GM12878 (cell line): ENCODE measurements at regions not wholly inside any gene's neighbourhood (a gene's known extent, or its start where the extent isn't known, plus 50 kb on each side); places are given as distances from the start of the nearest gene placed in this dataset.

Experiments used
- CHD1 ChIP-seq: IDR thresholded peaks from 2 replicates; pipeline ENCODE4 v1.6.1; 2012; ENCODE audit warnings: low read depth, low read length, improper control_type of control experiment
- HDGF ChIP-seq: fragments of 450-650 bp; IDR thresholded peaks from 2 replicates; pipeline ENCODE4 v1.6.1; 2016; ENCODE audit warnings: antibody characterized with exemption
- MYC ChIP-seq: IDR thresholded peaks from 2 replicates; pipeline ENCODE4 v1.6.1; 2011; ENCODE audit warnings: mild to moderate bottlenecking, low read length, moderate library complexity, inconsistent platforms; ENCODE audit not compliant: insufficient read depth, insufficient replicate concordance, insufficient read length, severe bottlenecking
- POLR2A ChIP-seq: IDR thresholded peaks from 2 replicates; pipeline ENCODE4 v1.6.1; 2011; ENCODE audit warnings: low read depth, mild to moderate bottlenecking, low read length
- POLR2AphosphoS5 ChIP-seq: IDR thresholded peaks from 2 replicates; pipeline ENCODE4 v1.6.1; 2011; ENCODE audit warnings: mild to moderate bottlenecking, low read length, inconsistent platforms
- SMC3 ChIP-seq: IDR thresholded peaks from 2 replicates; pipeline ENCODE4 v1.6.1; 2011; ENCODE audit warnings: low read length, improper control_type of control experiment, borderline replicate concordance
- TAF1 ChIP-seq: IDR thresholded peaks from 2 replicates; pipeline ENCODE4 v1.6.1; 2011; ENCODE audit warnings: mild to moderate bottlenecking, low read depth, low read length, borderline replicate concordance
- ZNF384 ChIP-seq: IDR thresholded peaks from 2 replicates; pipeline ENCODE4 v1.6.1; 2012; ENCODE audit warnings: low read depth, mild to moderate bottlenecking, low read length, improper control_type of control experiment, borderline replicate concordance
- TF ChIP-seq, protein P1 (sequence below), 3 experiments: IDR thresholded peaks in 2 of 3; conservative IDR thresholded peaks in 1 of 3; 2 replicates each; pipeline ENCODE4 v1.5.1; 2011; ENCODE audit warnings: low read depth in 3 of 3, low read length in 3 of 3, mild to moderate bottlenecking in 3 of 3, control low read depth in 2 of 3, moderate library complexity in 2 of 3, inconsistent platforms in 1 of 3, mixed read lengths in 1 of 3; ENCODE audit not compliant: control insufficient read depth in 2 of 3, insufficient read depth in 1 of 3; ENCODE audit errors: extremely low read depth in 1 of 3
- TF ChIP-seq, protein P2 (sequence below): fragments of 450-650 bp; IDR thresholded peaks from 2 replicates; pipeline ENCODE4 v1.6.1; 2016; ENCODE audit warnings: mild to moderate bottlenecking, moderate library complexity, borderline replicate concordance
- TF ChIP-seq, protein P3 (sequence below): IDR thresholded peaks from 2 replicates; pipeline ENCODE4 v1.6.1; 2012; ENCODE audit warnings: mild to moderate bottlenecking, low read depth, low read length

DNA sequence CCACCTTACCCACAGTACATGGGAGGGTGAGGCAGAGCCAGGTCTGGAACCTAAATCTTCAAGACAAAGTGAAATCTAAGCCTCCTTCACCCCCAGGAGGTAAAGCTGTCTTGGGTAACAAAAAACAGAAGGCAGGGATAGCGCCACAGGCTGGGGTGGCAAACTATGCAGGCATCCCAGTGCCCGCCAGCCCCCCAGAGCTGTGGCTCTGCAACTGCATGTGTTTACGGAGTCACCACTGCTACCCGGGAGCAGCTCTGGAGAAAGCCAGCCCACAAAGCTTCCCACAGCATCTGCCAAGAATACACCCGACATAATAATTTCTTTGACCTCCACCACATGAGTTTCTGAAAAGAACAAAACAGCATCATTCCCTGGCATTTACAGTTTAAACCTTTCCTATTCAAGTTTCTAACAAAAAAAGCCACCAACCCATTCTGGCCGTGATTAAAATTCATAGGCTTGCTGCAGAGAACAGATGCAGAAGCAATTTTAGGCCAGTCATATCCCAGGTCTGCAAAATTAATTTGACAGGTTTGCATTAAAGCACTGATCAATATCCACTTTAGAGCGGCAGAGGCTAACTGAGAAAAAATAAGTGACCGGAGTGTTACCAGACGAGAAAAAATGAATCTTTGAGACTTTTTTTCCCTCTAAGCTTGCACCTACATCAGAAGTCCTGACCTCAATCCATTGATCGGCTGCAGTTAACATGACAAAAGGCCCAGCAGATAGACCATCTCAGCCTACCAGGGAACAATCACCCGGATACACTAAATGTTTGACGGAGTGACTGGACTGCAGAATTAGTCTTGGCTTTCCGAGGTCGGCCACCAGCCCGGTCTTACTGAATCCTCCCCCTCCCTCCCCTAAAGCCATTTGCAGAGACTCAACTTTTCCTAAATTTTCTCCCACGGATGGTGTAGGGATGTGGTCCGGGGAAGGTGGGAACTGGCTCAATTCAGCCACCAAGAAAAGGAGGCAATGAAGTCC is 309.6 kb upstream of the SKOR2 start:
- TF ChIP-seq SMC3 (no peak), MYC (no peak), POLR2A (no peak), CHD1 (no peak), TAF1 (no peak), ZNF384 (no peak), POLR2AphosphoS5 (no peak), HDGF (no peak)
- TF ChIP-seq, protein P1, sequence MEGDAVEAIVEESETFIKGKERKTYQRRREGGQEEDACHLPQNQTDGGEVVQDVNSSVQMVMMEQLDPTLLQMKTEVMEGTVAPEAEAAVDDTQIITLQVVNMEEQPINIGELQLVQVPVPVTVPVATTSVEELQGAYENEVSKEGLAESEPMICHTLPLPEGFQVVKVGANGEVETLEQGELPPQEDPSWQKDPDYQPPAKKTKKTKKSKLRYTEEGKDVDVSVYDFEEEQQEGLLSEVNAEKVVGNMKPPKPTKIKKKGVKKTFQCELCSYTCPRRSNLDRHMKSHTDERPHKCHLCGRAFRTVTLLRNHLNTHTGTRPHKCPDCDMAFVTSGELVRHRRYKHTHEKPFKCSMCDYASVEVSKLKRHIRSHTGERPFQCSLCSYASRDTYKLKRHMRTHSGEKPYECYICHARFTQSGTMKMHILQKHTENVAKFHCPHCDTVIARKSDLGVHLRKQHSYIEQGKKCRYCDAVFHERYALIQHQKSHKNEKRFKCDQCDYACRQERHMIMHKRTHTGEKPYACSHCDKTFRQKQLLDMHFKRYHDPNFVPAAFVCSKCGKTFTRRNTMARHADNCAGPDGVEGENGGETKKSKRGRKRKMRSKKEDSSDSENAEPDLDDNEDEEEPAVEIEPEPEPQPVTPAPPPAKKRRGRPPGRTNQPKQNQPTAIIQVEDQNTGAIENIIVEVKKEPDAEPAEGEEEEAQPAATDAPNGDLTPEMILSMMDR (IDR thresholded peaks at IDR 0.05 in 2 of 3, conservative IDR thresholded peaks at IDR 0.05 in 1 of 3; ENCODE audit: control insufficient read depth in 2 of 3, extremely low read depth in 1 of 3, insufficient read depth in 1 of 3, low read depth in 3 of 3, low read length in 3 of 3): no peak
- TF ChIP-seq, protein P2, sequence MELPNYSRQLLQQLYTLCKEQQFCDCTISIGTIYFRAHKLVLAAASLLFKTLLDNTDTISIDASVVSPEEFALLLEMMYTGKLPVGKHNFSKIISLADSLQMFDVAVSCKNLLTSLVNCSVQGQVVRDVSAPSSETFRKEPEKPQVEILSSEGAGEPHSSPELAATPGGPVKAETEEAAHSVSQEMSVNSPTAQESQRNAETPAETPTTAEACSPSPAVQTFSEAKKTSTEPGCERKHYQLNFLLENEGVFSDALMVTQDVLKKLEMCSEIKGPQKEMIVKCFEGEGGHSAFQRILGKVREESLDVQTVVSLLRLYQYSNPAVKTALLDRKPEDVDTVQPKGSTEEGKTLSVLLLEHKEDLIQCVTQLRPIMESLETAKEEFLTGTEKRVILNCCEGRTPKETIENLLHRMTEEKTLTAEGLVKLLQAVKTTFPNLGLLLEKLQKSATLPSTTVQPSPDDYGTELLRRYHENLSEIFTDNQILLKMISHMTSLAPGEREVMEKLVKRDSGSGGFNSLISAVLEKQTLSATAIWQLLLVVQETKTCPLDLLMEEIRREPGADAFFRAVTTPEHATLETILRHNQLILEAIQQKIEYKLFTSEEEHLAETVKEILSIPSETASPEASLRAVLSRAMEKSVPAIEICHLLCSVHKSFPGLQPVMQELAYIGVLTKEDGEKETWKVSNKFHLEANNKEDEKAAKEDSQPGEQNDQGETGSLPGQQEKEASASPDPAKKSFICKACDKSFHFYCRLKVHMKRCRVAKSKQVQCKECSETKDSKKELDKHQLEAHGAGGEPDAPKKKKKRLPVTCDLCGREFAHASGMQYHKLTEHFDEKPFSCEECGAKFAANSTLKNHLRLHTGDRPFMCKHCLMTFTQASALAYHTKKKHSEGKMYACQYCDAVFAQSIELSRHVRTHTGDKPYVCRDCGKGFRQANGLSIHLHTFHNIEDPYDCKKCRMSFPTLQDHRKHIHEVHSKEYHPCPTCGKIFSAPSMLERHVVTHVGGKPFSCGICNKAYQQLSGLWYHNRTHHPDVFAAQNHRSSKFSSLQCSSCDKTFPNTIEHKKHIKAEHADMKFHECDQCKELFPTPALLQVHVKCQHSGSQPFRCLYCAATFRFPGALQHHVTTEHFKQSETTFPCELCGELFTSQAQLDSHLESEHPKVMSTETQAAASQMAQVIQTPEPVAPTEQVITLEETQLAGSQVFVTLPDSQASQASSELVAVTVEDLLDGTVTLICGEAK: no peak
- TF ChIP-seq, protein P3, sequence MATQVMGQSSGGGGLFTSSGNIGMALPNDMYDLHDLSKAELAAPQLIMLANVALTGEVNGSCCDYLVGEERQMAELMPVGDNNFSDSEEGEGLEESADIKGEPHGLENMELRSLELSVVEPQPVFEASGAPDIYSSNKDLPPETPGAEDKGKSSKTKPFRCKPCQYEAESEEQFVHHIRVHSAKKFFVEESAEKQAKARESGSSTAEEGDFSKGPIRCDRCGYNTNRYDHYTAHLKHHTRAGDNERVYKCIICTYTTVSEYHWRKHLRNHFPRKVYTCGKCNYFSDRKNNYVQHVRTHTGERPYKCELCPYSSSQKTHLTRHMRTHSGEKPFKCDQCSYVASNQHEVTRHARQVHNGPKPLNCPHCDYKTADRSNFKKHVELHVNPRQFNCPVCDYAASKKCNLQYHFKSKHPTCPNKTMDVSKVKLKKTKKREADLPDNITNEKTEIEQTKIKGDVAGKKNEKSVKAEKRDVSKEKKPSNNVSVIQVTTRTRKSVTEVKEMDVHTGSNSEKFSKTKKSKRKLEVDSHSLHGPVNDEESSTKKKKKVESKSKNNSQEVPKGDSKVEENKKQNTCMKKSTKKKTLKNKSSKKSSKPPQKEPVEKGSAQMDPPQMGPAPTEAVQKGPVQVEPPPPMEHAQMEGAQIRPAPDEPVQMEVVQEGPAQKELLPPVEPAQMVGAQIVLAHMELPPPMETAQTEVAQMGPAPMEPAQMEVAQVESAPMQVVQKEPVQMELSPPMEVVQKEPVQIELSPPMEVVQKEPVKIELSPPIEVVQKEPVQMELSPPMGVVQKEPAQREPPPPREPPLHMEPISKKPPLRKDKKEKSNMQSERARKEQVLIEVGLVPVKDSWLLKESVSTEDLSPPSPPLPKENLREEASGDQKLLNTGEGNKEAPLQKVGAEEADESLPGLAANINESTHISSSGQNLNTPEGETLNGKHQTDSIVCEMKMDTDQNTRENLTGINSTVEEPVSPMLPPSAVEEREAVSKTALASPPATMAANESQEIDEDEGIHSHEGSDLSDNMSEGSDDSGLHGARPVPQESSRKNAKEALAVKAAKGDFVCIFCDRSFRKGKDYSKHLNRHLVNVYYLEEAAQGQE: no peak
